ENCODE measurements at regions not wholly inside any gene's neighbourhood (a gene's known extent, or its start where the extent isn't known, plus 50 kb on each side); places are given as distances from the start of the nearest gene placed in this dataset.

GRCh38 chr15:59953392-59953883, 50.7 kb upstream of the FOXB1 start:
- Histone ChIP-seq H3K9me2 (replicated peaks; ENCODE audit: insufficient read depth, low read length) (no peaks in the 10 kb centered on the region), H3K9me3 (ENCODE audit: insufficient read depth, low read length) (no peaks in the 10 kb centered on the region), H3K79me2 (ENCODE audit: insufficient read depth, low read length) (no peaks in the 10 kb centered on the region), H3K4me2 (ENCODE audit: low read depth, low read length, poor library complexity, severe bottlenecking) (no peak overlapping the region), H3K36me3 (ENCODE audit: low read length) (no peaks in the 10 kb centered on the region), H4K20me1 (ENCODE audit: low read depth, low read length) (no peaks in the 10 kb centered on the region), H3F3A (ENCODE audit: insufficient read depth) (no peaks in the 10 kb centered on the region), H3K27me3 (ENCODE audit: low read length) (0 out of 2 replicates have a peak, but pooled peaks cover 7% of the 10 kb centered on the region), H3K27ac (ENCODE audit: low read depth, low read length) (no peak overlapping the region), H3K9ac (ENCODE audit: low read length) (no peak overlapping the region), H2AFZ (ENCODE audit: low read depth, low read length, severe bottlenecking) (no peak overlapping the region), H3K4me3 (ENCODE audit: insufficient read depth, low read length, poor library complexity, severe bottlenecking) (no peak overlapping the region)
- TF ChIP-seq CTCF (IDR thresholded peaks at IDR 0.05; ENCODE audit: insufficient read depth, low read length, poor library complexity, severe bottlenecking) (no peak), EZH2phosphoT487 (conservative IDR thresholded peaks at IDR 0.05; ENCODE audit: low read length) (no peak)

GRCh38 chr15:59952960-59953359, 51.2 kb upstream of the FOXB1 start:
- Histone ChIP-seq H3K27me3 (ENCODE audit: low read length) (0 out of 2 replicates have a peak, but pooled peaks cover 7% of the 10 kb centered on the region), H3K79me2 (ENCODE audit: insufficient read depth, low read length) (no peaks in the 10 kb centered on the region), H3K4me3 (ENCODE audit: insufficient read depth, low read length, poor library complexity, severe bottlenecking) (no peak overlapping the region), H3K9ac (ENCODE audit: low read length) (no peak overlapping the region), H3K9me2 (replicated peaks; ENCODE audit: insufficient read depth, low read length) (no peaks in the 10 kb centered on the region), H2AFZ (ENCODE audit: low read depth, low read length, severe bottlenecking) (no peak overlapping the region), H3K9me3 (ENCODE audit: insufficient read depth, low read length) (no peaks in the 10 kb centered on the region), H3F3A (ENCODE audit: insufficient read depth) (no peaks in the 10 kb centered on the region), H3K4me2 (ENCODE audit: low read depth, low read length, poor library complexity, severe bottlenecking) (no peak overlapping the region), H4K20me1 (ENCODE audit: low read depth, low read length) (no peaks in the 10 kb centered on the region), H3K27ac (ENCODE audit: low read depth, low read length) (no peak overlapping the region), H3K36me3 (ENCODE audit: low read length) (no peaks in the 10 kb centered on the region)
- no peak for TF ChIP-seq CTCF (IDR thresholded peaks at IDR 0.05; ENCODE audit: insufficient read depth, low read length, poor library complexity, severe bottlenecking)
- no peak for TF ChIP-seq EZH2phosphoT487 (conservative IDR thresholded peaks at IDR 0.05; ENCODE audit: low read length)

- no peak overlapping the region for H3K4me2 ChIP-seq (ENCODE audit: low read depth, low read length, poor library complexity, severe bottlenecking)
- H4K20me1 ChIP-seq (ENCODE audit: low read depth, low read length), result no peaks in the 10 kb centered on the region
- H3K9me3 ChIP-seq (ENCODE audit: insufficient read depth, low read length), result no peaks in the 10 kb centered on the region
- 0 out of 2 replicates have a peak, but pooled peaks cover 2% of the 10 kb centered on the region for H3K27me3 ChIP-seq (ENCODE audit: low read length)
- no peak overlapping the region for H3K27ac ChIP-seq (ENCODE audit: low read depth, low read length)
- no peak overlapping the region for H2AFZ ChIP-seq (ENCODE audit: low read depth, low read length, severe bottlenecking)
- no peaks in the 10 kb centered on the region for H3K36me3 ChIP-seq (ENCODE audit: low read length)
- H3K4me3 ChIP-seq (ENCODE audit: insufficient read depth, low read length, poor library complexity, severe bottlenecking), result no peak overlapping the region
- no peaks in the 10 kb centered on the region for H3K9me2 ChIP-seq (replicated peaks; ENCODE audit: insufficient read depth, low read length)
- no peaks in the 10 kb centered on the region for H3F3A ChIP-seq (ENCODE audit: insufficient read depth)
- H3K9ac ChIP-seq (ENCODE audit: low read length), result no peak overlapping the region
- no peaks in the 10 kb centered on the region for H3K79me2 ChIP-seq (ENCODE audit: insufficient read depth, low read length)
- TF ChIP-seq EZH2phosphoT487 (conservative IDR thresholded peaks at IDR 0.05; ENCODE audit: low read length) (no peak), CTCF (IDR thresholded peaks at IDR 0.05; ENCODE audit: insufficient read depth, low read length, poor library complexity, severe bottlenecking) (no peak)
These were observed 53.3 kb upstream of the FOXB1 start for GRCh38 chr15:59950603-59951388.
